ENCODE measurements at regions not wholly inside any gene's neighbourhood (a gene's known extent, or its start where the extent isn't known, plus 50 kb on each side); places are given as distances from the start of the nearest gene placed in this dataset.

GRCh38 chr2:199160081-199160480 lies 297.7 kb downstream of the SATB2 start:
- Mint-ChIP-seq H3K36me3 (ENCODE audit: low read depth) (no peaks in the 10 kb centered on the region), H3K4me1 (ENCODE audit: low read depth) (no peaks in the 10 kb centered on the region), H3K4me3 (no peak overlapping the region), H3K9me3 (peaks cover 22% of the 10 kb centered on the region), H3K27me3 (no peaks in the 10 kb centered on the region), H3K27ac (no peak overlapping the region)

DNA sequence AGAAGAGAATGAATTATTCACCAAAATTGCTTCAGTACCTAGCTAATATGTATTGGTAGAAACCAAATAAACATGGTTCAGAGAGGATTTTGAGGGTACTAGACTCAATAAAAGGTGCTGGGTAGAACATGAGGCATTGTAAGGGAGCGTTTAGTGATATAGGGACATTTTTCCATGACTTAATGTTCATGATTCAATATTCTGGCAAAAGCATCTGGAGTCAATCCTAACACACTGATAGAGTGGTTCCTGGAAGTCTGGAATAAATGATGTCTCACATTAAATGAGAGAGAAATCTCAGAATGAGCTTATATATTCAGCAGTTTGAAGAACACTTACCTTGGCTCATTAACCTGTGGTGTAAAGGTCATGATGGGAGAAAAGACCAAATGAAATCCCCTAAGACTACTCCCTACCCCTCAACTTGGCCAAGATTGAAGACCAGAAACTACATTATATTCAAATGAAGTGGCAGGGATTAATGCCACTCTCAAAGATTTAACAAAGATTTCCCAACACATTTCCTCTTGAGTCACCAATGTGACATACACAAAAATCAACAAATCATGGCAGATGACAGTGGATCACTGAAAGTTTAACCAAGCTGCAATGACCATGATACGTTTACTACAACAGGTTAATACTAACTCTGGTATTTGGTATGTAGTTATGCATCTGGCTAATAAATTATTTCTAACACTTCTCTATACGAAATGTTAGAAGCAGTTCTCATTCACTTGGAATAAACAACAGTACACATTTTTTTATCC lies 309.5 kb downstream of the SATB2 start:
- H3K27ac Mint-ChIP-seq = no peak overlapping the region
- no peaks in the 10 kb centered on the region for H3K27me3 Mint-ChIP-seq
- peaks cover 9% of the 10 kb centered on the region for H3K9me3 Mint-ChIP-seq
- H3K4me3 Mint-ChIP-seq = no peak overlapping the region
- H3K36me3 Mint-ChIP-seq (ENCODE audit: low read depth) = no peaks in the 10 kb centered on the region
- no peaks in the 10 kb centered on the region for H3K4me1 Mint-ChIP-seq (ENCODE audit: low read depth)

DNA sequence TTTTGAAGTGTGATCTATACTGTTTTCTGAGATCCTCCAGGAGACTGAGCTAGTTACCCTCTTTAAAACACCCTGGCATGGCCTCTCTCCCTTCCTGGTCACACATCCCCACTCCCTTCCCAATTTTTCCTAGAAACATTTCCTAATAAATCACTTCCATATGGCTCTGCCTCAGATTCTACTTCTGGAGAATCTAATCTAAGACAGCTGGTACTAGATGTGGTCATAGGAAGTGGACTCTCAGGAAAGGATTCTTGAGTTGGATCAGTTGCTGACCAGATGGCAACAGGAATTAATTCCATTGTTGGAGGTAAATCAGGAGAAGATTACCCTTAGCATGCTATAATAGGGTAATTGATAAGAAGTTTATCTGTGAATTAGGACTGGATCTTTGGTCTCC lies 310.5 kb downstream of the SATB2 start:
- Mint-ChIP-seq H3K27me3 (no peaks in the 10 kb centered on the region), H3K36me3 (ENCODE audit: low read depth) (no peaks in the 10 kb centered on the region), H3K27ac (no peak overlapping the region), H3K4me3 (no peak overlapping the region), H3K4me1 (ENCODE audit: low read depth) (no peaks in the 10 kb centered on the region), H3K9me3 (peaks cover 5% of the 10 kb centered on the region)

DNA sequence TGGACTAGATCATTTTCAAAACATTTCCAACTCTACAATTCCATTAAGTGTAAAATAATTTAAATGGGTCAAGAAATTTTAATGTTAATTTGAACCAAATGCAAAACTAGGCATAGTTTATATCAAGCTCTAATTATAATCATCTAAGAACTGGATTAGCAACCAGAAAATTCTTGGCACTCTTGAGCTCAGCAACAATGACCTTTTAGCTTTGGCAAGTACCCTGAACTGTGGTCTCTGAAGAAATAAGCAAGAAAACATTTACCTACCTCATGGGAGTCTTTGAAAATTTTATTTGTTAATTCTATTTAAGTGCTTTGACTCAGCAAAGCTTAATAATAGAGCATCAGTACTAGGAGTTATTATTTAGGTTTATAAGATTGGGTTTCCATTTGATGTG lies 313.2 kb downstream of the SATB2 start:
- Mint-ChIP-seq H3K4me1 (ENCODE audit: low read depth) (no peaks in the 10 kb centered on the region), H3K36me3 (ENCODE audit: low read depth) (no peaks in the 10 kb centered on the region), H3K9me3 (peaks cover 6% of the 10 kb centered on the region), H3K27me3 (no peaks in the 10 kb centered on the region), H3K4me3 (no peak overlapping the region), H3K27ac (no peak overlapping the region)

GRCh38 chr2:199144036-199144435 lies 313.7 kb downstream of the SATB2 start:
- Mint-ChIP-seq H3K4me3 (no peak overlapping the region), H3K27me3 (no peaks in the 10 kb centered on the region), H3K36me3 (ENCODE audit: low read depth) (no peaks in the 10 kb centered on the region), H3K9me3 (peaks cover 6% of the 10 kb centered on the region), H3K4me1 (ENCODE audit: low read depth) (no peaks in the 10 kb centered on the region), H3K27ac (no peak overlapping the region)

DNA sequence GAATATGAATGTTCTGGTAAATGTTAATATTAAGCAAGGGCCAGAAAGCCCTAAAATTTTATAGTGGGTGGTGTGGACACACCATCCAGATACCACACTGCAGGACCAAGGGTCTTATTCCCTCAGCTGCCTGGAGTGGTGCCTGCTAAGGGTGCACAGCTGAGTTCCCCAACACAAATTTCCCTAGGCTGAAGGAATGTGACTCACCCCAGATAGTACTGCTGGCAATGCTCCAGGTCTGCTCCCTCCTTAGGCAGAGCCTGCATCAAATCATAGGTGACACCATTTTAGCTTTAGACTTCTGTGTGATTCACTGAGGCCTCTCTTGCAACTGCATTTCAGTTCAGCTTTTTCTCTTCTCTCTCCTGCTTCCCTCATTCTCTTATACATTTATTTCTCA lies 321.1 kb downstream of the SATB2 start:
- H3K27ac Mint-ChIP-seq = no peak overlapping the region
- no peaks in the 10 kb centered on the region for H3K4me1 Mint-ChIP-seq (ENCODE audit: low read depth)
- H3K4me3 Mint-ChIP-seq = no peak overlapping the region
- no peaks in the 10 kb centered on the region for H3K27me3 Mint-ChIP-seq
- no peaks in the 10 kb centered on the region for H3K36me3 Mint-ChIP-seq (ENCODE audit: low read depth)
- peaks cover 13% of the 10 kb centered on the region for H3K9me3 Mint-ChIP-seq

GRCh38 chr2:199136242-199136641 lies 321.5 kb downstream of the SATB2 start:
- no peaks in the 10 kb centered on the region for H3K36me3 Mint-ChIP-seq (ENCODE audit: low read depth)
- H3K27ac Mint-ChIP-seq = no peak overlapping the region
- H3K4me1 Mint-ChIP-seq (ENCODE audit: low read depth) = no peaks in the 10 kb centered on the region
- H3K9me3 Mint-ChIP-seq = peaks cover 13% of the 10 kb centered on the region
- H3K27me3 Mint-ChIP-seq = no peaks in the 10 kb centered on the region
- no peak overlapping the region for H3K4me3 Mint-ChIP-seq

GRCh38 chr2:199131876-199132275 lies 325.9 kb downstream of the SATB2 start:
- Mint-ChIP-seq H3K27ac (no peak overlapping the region), H3K27me3 (no peaks in the 10 kb centered on the region), H3K36me3 (ENCODE audit: low read depth) (no peaks in the 10 kb centered on the region), H3K4me1 (ENCODE audit: low read depth) (no peaks in the 10 kb centered on the region), H3K9me3 (peaks cover 9% of the 10 kb centered on the region), H3K4me3 (no peak overlapping the region)

DNA sequence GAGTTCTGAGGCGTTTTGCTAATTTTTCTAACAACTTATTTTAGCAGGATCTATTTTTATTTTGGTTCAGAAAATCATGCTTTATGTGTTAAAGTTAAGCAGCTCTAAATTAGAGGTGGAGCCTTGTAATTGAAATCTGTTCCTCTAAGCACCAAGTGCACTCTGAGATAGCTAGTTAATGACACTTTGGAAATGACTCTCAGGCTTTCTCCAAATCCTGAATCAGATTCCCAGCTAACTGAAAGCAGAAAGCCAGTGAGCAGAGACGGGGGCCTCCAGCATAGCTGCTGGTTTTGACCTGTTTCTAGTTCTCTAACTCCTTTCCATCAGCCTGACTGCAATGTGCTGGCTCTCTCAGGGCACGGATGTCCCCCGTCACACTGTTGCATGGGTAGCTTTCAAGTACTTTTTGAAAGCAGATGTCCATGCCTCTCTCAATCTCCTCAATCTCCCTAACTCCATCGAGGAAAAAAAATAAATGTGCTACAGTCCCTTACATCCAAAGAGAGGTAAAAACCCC lies 326.5 kb downstream of the SATB2 start:
- peaks cover 9% of the 10 kb centered on the region for H3K9me3 Mint-ChIP-seq
- H3K27ac Mint-ChIP-seq = no peak overlapping the region
- no peaks in the 10 kb centered on the region for H3K36me3 Mint-ChIP-seq (ENCODE audit: low read depth)
- no peak overlapping the region for H3K4me3 Mint-ChIP-seq
- no peaks in the 10 kb centered on the region for H3K4me1 Mint-ChIP-seq (ENCODE audit: low read depth)
- H3K27me3 Mint-ChIP-seq = no peaks in the 10 kb centered on the region

- no peak overlapping the region for H3K4me3 Mint-ChIP-seq
- H3K27ac Mint-ChIP-seq = no peak overlapping the region
- no peaks in the 10 kb centered on the region for H3K4me1 Mint-ChIP-seq (ENCODE audit: low read depth)
- peaks cover 5% of the 10 kb centered on the region for H3K9me3 Mint-ChIP-seq
- H3K27me3 Mint-ChIP-seq = no peaks in the 10 kb centered on the region
- no peaks in the 10 kb centered on the region for H3K36me3 Mint-ChIP-seq (ENCODE audit: low read depth)
These were observed 327.2 kb downstream of the SATB2 start for GRCh38 chr2:199130501-199130900.

DNA sequence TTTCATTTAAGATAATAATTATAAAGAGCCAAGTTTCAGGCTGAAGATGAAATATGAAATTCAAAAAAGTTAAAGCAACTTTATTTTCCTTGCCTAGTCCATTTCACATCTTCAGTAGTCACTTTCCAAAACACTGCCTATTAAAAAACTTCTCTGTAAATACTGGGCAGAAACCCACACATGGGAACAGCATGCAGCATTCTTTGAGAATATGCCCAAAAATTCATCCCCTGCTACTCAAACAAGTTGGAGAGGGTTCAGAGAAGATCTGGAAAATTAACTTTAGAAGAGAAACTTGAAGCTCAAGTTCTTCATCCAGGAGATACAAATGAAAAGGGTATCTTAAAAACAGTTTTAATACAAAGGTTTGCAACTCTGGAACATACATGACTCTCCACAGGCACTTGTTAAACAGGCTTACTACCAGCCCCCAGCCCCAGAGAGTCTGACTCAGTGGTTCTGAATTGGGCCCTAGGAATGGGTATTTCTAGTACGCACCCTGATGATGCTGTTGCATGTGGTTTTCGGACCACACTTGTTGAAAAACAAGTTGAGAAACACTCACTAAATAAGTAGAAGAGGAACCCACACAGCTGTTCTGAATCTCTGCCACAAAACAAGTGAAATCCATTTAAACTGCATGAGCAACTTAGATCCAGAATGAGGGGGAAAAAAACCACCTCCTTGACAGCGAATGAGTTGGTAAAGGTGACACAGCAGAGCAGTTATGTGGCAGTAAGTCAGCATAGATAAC lies 329.1 kb downstream of the SATB2 start:
- Mint-ChIP-seq H3K4me3 (no peak overlapping the region), H3K36me3 (ENCODE audit: low read depth) (no peaks in the 10 kb centered on the region), H3K27me3 (no peaks in the 10 kb centered on the region), H3K9me3 (peaks cover 5% of the 10 kb centered on the region), H3K27ac (no peak overlapping the region), H3K4me1 (ENCODE audit: low read depth) (no peaks in the 10 kb centered on the region)

DNA sequence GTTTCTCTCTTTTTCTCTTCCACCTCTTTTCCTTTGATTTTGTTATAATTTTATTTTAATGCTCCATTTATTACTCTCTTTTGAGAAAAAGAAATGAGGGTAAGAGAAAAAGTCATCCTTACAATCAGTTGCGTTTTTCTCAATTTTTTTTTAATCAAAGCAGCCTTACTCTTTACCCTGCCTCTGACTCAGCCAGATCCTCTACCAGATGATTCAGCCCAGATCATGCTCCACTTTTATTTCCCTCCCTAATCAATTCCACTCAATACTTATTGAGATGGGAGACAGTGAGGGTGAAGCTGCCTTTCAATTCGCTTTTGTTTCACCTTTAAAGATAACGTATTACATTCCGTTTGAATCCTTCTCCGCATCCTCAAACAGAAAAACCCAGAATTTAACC lies 337.9 kb downstream of the SATB2 start:
- no peaks in the 10 kb centered on the region for H3K36me3 Mint-ChIP-seq (ENCODE audit: low read depth)
- H3K4me1 Mint-ChIP-seq (ENCODE audit: low read depth) = no peaks in the 10 kb centered on the region
- H3K9me3 Mint-ChIP-seq = peaks cover 8% of the 10 kb centered on the region
- H3K27me3 Mint-ChIP-seq = no peaks in the 10 kb centered on the region
- no peak overlapping the region for H3K4me3 Mint-ChIP-seq
- no peak overlapping the region for H3K27ac Mint-ChIP-seq

GRCh38 chr2:199118673-199119112 lies 339.0 kb downstream of the SATB2 start:
- Mint-ChIP-seq H3K27me3 (no peaks in the 10 kb centered on the region), H3K36me3 (ENCODE audit: low read depth) (no peaks in the 10 kb centered on the region), H3K9me3 (peaks cover 4% of the 10 kb centered on the region), H3K4me3 (no peak overlapping the region), H3K27ac (no peak overlapping the region), H3K4me1 (ENCODE audit: low read depth) (no peaks in the 10 kb centered on the region)

DNA sequence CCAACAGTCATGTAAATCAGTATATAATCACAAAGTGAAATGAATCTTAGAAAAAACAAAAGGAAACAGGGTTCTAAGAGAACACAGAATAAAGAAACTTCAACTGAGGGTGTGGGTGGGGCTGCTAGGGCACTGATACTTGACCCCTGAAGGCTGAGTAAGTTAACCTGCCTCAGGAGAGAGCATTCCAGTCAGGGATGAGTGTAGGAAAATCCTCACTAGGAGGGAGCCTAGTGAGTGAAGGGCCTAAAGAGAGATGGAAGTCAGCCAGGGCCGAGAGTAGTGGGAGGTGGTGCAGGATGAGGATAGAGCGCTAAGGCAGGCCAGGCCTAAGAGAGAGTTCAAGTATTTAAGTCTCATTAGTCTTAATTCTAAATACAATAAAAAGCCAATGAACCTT lies 342.6 kb downstream of the SATB2 start:
- H3K4me1 Mint-ChIP-seq (ENCODE audit: low read depth) = no peaks in the 10 kb centered on the region
- no peak overlapping the region for H3K27ac Mint-ChIP-seq
- H3K4me3 Mint-ChIP-seq = no peak overlapping the region

DNA sequence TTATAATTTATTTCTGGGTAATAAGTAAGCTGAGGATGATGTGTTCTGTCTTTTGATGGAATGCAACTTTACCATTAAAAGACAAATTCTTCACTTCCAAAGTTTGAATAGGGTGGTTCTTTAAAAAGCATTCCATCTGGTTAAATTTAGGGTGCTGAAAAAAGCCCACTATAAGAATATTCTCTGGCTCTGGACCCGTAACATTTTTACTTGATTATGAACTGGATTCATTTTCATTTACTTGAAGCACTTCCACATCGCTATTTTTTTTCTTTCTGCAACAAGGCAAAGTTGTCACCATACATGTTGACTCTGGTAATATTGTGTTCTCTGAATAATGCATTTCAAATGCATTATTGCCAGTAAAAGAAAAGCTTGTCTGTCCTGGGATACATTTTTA lies 344.6 kb downstream of the SATB2 start:
- no peaks in the 10 kb centered on the region for H3K4me1 Mint-ChIP-seq (ENCODE audit: low read depth)
- H3K27ac Mint-ChIP-seq = no peak overlapping the region
- no peaks in the 10 kb centered on the region for H3K36me3 Mint-ChIP-seq (ENCODE audit: low read depth)
- H3K4me3 Mint-ChIP-seq = no peak overlapping the region
- no peaks in the 10 kb centered on the region for H3K27me3 Mint-ChIP-seq
- H3K9me3 Mint-ChIP-seq = peaks cover 4% of the 10 kb centered on the region

More for the DNA sequence above, 342.6 kb downstream of the SATB2 start:
- Mint-ChIP-seq H3K27me3 (no peaks in the 10 kb centered on the region), H3K9me3 (peaks cover 4% of the 10 kb centered on the region), H3K36me3 (ENCODE audit: low read depth) (no peaks in the 10 kb centered on the region)
